OCI-LY7 (cell line): ENCODE measurements at regions not wholly inside any gene's neighbourhood (a gene's known extent, or its start where the extent isn't known, plus 50 kb on each side); places are given as distances from the start of the nearest gene placed in this dataset.

ENCODE experiments used
- BruUV-seq: library from RNA; stranded (reverse); fragments of 400-500 nt; replicated peaks from 2 replicates; lab custom pipeline; 2021; lab: Mats Ljungman, UMichigan
- CTCF ChIA-PET: fragments of 300-600 bp; sonication (Branson Sonifier 250); formaldehyde crosslinking; loops from one replicate; lab custom pipeline; 2022; ENCODE audit warnings: antibody characterized with exemption; ENCODE audit not compliant: unreplicated experiment; lab: Charles Lee
- POLR2A ChIA-PET: fragments of 300-600 bp; sonication (Branson Sonifier 250); formaldehyde crosslinking; loops from one replicate; lab custom pipeline; 2022; ENCODE audit warnings: antibody characterized with exemption; lab: Charles Lee
- DNase-seq: peaks from one replicate; pipeline ENCODE4 v3.0.0-alpha.2; 2015; ENCODE audit warnings: low spot score
- H2AFZ ChIP-seq: fragments of 200-600 bp; sonication (generic), shearing (Covaris generic); 2 replicates; pipeline ENCODE4 v1.6.1; 2014; ENCODE audit warnings: mild to moderate bottlenecking, antibody characterized with exemption, low read length, moderate library complexity
- H3K27ac ChIP-seq: fragments of 200-600 bp; sonication (generic); 2 replicates; pipeline ENCODE4 v1.5.1; 2014; ENCODE audit warnings: mixed run types, low read depth, mild to moderate bottlenecking, moderate library complexity, low read length, inconsistent platforms; ENCODE audit not compliant: poor library complexity, severe bottlenecking
- H3K36me3 ChIP-seq: fragments of 200-600 bp; sonication (generic); 2 replicates; pipeline ENCODE4 v1.6.1; 2014; ENCODE audit warnings: mild to moderate bottlenecking, antibody characterized with exemption, low read length, moderate library complexity, mixed read lengths; ENCODE audit not compliant: insufficient read depth
- H3K4me1 ChIP-seq: fragments of 200-600 bp; sonication (generic); 2 replicates; pipeline ENCODE4 v1.5.1; 2014; ENCODE audit warnings: mild to moderate bottlenecking, low read length; ENCODE audit not compliant: insufficient read depth, poor library complexity, severe bottlenecking
- H3K4me2 ChIP-seq: fragments of 200-600 bp; sonication (generic); 2 replicates; pipeline ENCODE4 v1.6.1; 2014; ENCODE audit warnings: mild to moderate bottlenecking, low read length
- H3K4me3 ChIP-seq: fragments of 200-600 bp; sonication (generic); 2 replicates; pipeline ENCODE4 v1.5.1; 2014; ENCODE audit warnings: mild to moderate bottlenecking, low read depth, low read length; ENCODE audit not compliant: poor library complexity, severe bottlenecking
- H3K79me2 ChIP-seq: fragments of 200-600 bp; sonication (generic); 2 replicates; pipeline ENCODE4 v1.6.1; 2016; ENCODE audit warnings: low read depth, mild to moderate bottlenecking, low read length, moderate library complexity, mixed read lengths; ENCODE audit not compliant: insufficient read depth
- H3K9me2 ChIP-seq: fragments of 200-600 bp; sonication (generic); 2 replicates; pipeline ENCODE4 v1.6.1; 2016; ENCODE audit warnings: mild to moderate bottlenecking, low read length, mixed read lengths; ENCODE audit not compliant: insufficient read depth
- H3K9me3 ChIP-seq: fragments of 200-600 bp; sonication (generic); 2 replicates; pipeline ENCODE4 v1.6.1; 2014; ENCODE audit warnings: mild to moderate bottlenecking, mixed run types, low read length, mixed read lengths
- H4K20me1 ChIP-seq: fragments of 200-600 bp; sonication (generic); 2 replicates; pipeline ENCODE4 v1.6.1; 2014; ENCODE audit warnings: mild to moderate bottlenecking, antibody characterized with exemption, low read length, moderate library complexity, mixed read lengths; ENCODE audit not compliant: insufficient read depth
- EZH2phosphoT487 ChIP-seq: fragments of 200-600 bp; sonication (generic); IDR thresholded peaks from 2 replicates; pipeline ENCODE4 v1.6.1; 2018; ENCODE audit warnings: low read depth, borderline replicate concordance, mild to moderate bottlenecking, mixed run types, antibody characterized with exemption, low read length, moderate library complexity, mixed read lengths
- intact Hi-C: fragments of 100-400 bp; cut with micrococcal nuclease; formaldehyde crosslinking; loops from one replicate; pipeline ENCODE4 v1.10.0; 2022; ENCODE audit not compliant: unreplicated experiment
- TF ChIP-seq, protein P1 (sequence below): fragments of 200-600 bp; sonication (generic); conservative IDR thresholded peaks from 2 replicates; pipeline ENCODE4 v1.5.1; 2014; ENCODE audit warnings: mild to moderate bottlenecking, antibody characterized with exemption, low read length, moderate library complexity, mixed read lengths

DNA sequence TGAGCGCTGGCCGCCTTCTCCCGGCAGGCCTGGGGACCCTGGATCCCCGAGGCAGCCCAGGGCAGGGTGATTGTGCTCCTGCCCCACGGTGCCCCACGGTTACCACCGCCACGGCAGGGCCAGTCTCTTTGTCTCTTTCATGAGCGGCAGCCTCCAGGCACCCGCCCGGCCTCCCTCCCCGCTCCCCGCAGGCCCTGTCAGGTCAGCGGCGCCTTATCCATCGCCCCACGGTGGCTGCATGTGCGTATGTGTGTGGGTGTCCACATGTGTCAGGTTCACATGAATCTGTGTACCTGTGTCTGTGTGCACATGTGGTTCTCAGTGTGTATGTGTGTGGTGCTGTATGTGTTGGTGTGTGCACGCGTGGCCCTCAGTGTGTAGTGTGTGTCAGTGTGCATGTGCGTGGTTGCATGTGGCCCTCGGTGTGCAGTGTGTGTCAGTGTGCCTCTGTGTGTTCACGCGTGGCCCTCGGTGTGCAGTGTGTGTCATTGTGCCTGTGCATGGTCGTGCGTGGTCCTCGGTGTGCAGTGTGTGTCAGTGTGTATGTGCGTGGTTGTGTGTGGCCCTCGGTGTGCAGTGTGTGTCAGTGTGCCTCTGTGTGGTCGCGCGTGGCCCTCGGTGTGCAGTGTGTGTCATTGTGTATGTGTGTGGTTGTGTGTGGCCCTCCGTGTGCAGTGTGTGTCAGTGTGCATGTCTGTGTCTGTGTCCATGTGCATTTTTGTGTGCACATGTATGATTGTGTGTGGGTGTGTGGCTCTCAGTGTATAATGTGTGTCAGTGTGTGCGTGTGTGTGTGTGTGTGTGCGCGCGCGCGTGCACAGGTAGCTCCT is 239.2 kb upstream of the GSE1 start:
- Histone ChIP-seq H3K4me1 (no peaks in the 10 kb centered on the region), H3K9me3 (no peaks in the 10 kb centered on the region), H3K4me2 (no peak overlapping the region), H3K4me3 (no peak overlapping the region), H3K79me2 (no peaks in the 10 kb centered on the region), H3K9me2 (no peaks in the 10 kb centered on the region), H4K20me1 (no peaks in the 10 kb centered on the region), H2AFZ (no peak overlapping the region), H3K36me3 (no peaks in the 10 kb centered on the region), H3K27ac (no peak overlapping the region)
- DNase-seq: no peak
- BruUV-seq: no TSS peak
- intact Hi-C loops: no loop called here
- ChIA-PET CTCF (interaction anchor here (1.0 kb wide), 1 partner anchor 248 kb away, joined by 4 read pairs; no protein-coding TSS in a partner anchor), POLR2A (no interaction called here)
- TF ChIP-seq EZH2phosphoT487: no peak
- TF ChIP-seq, protein P1, sequence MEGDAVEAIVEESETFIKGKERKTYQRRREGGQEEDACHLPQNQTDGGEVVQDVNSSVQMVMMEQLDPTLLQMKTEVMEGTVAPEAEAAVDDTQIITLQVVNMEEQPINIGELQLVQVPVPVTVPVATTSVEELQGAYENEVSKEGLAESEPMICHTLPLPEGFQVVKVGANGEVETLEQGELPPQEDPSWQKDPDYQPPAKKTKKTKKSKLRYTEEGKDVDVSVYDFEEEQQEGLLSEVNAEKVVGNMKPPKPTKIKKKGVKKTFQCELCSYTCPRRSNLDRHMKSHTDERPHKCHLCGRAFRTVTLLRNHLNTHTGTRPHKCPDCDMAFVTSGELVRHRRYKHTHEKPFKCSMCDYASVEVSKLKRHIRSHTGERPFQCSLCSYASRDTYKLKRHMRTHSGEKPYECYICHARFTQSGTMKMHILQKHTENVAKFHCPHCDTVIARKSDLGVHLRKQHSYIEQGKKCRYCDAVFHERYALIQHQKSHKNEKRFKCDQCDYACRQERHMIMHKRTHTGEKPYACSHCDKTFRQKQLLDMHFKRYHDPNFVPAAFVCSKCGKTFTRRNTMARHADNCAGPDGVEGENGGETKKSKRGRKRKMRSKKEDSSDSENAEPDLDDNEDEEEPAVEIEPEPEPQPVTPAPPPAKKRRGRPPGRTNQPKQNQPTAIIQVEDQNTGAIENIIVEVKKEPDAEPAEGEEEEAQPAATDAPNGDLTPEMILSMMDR: no peak

DNA sequence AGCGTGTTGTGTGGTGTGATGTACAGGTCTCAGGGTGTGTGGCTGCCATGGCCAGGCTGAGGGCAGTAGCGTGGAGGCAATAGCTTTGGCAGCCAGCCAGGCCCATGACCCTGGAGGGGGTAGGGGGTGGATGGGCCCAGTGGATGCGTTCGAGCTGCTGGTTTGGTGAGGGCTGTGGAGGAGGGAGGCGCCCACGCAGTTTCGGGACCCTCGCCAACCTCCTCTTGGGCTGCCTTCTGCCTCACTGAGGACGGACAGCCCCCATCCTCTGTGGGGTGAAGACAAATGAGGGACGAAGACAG is 238.6 kb upstream of the GSE1 start:
- Histone ChIP-seq H3K36me3 (no peaks in the 10 kb centered on the region), H3K4me1 (no peaks in the 10 kb centered on the region), H3K4me2 (no peak overlapping the region), H3K9me2 (no peaks in the 10 kb centered on the region), H3K27ac (no peak overlapping the region), H3K4me3 (no peak overlapping the region), H3K9me3 (no peaks in the 10 kb centered on the region), H3K79me2 (no peaks in the 10 kb centered on the region), H4K20me1 (no peaks in the 10 kb centered on the region), H2AFZ (no peak overlapping the region)
- BruUV-seq: no TSS peak
- POLR2A ChIA-PET: no interaction called here
- intact Hi-C loops: no loop called here
- CTCF ChIA-PET: interaction anchor here (1.0 kb wide), 1 partner anchor 249 kb away, joined by 4 read pairs; no protein-coding TSS in a partner anchor
- no peak for DNase-seq
- TF ChIP-seq EZH2phosphoT487: no peak
- TF ChIP-seq, protein P1: no peak

DNA sequence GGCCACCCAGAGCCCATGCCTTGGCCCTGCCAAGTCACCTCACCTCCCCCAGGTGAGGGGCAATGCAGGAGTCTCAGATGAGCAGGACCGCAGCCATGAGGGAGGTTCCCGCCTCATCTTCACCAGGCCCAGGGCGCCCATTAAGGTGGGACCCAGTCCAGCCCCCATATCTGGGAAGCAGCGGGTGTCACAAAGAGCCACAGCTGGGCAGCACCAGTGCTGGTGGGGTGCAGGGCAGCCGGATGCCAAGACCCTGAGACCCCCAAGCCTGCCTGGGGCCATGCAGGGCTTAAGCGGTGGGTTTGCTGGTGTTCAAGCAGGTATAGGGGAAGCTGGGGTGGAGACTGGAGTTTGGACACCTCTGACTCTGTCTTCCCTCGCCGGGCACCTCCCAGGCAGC is 237.8 kb upstream of the GSE1 start:
- ChIA-PET POLR2A (no interaction called here), CTCF (no interaction called here)
- no TSS peak for BruUV-seq
- TF ChIP-seq, protein P1: no peak
- TF ChIP-seq EZH2phosphoT487: no peak
- Histone ChIP-seq H3K27ac (no peak overlapping the region), H3K4me3 (no peak overlapping the region), H3K9me3 (no peaks in the 10 kb centered on the region), H4K20me1 (no peaks in the 10 kb centered on the region), H3K79me2 (no peaks in the 10 kb centered on the region), H3K36me3 (no peaks in the 10 kb centered on the region), H3K9me2 (no peaks in the 10 kb centered on the region), H3K4me1 (no peaks in the 10 kb centered on the region), H3K4me2 (no peak overlapping the region), H2AFZ (no peak overlapping the region)
- intact Hi-C loops: no loop called here
- DNase-seq: no peak
